ENCODE measurements at regions not wholly inside any gene's neighbourhood (a gene's known extent, or its start where the extent isn't known, plus 50 kb on each side); places are given as distances from the start of the nearest gene placed in this dataset.

- TF ChIP-seq CTCF (IDR thresholded peaks at IDR 0.05) = no peak
- TF ChIP-seq POLR2AphosphoS5 (IDR thresholded peaks at IDR 0.05) = no peak
- TF ChIP-seq POLR2A (IDR thresholded peaks at IDR 0.05) = no peak
Observed at GRCh38 chr20:19840111-19840710, 82.2 kb downstream of the RIN2 start.

Data from stomach (tissue), 4 donors.